ENCODE measurements at regions not wholly inside any gene's neighbourhood (a gene's known extent, or its start where the extent isn't known, plus 50 kb on each side); places are given as distances from the start of the nearest gene placed in this dataset.

DNA sequence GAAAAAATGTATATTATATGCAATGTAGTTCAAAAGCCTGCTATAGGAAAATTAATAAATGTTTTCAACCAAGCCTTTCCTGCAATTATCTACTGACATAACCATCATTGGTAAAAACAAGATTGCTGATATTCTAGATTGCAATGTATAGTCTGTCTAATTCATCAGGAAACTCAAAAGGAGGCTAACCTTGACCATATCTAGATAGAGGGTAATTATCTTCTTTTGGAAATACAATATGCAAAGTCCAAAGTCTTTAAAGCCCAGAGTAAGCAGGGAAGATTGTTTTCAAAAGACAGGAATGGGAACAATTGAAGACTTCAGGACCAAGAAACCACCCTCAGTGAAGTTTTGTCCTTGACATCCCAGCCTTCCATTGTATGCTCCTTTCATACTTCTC, 123.1 kb upstream of the GLRA2 start:
- TF ChIP-seq, protein P1, sequence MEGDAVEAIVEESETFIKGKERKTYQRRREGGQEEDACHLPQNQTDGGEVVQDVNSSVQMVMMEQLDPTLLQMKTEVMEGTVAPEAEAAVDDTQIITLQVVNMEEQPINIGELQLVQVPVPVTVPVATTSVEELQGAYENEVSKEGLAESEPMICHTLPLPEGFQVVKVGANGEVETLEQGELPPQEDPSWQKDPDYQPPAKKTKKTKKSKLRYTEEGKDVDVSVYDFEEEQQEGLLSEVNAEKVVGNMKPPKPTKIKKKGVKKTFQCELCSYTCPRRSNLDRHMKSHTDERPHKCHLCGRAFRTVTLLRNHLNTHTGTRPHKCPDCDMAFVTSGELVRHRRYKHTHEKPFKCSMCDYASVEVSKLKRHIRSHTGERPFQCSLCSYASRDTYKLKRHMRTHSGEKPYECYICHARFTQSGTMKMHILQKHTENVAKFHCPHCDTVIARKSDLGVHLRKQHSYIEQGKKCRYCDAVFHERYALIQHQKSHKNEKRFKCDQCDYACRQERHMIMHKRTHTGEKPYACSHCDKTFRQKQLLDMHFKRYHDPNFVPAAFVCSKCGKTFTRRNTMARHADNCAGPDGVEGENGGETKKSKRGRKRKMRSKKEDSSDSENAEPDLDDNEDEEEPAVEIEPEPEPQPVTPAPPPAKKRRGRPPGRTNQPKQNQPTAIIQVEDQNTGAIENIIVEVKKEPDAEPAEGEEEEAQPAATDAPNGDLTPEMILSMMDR (conservative IDR thresholded peaks at IDR 0.05; ENCODE audit: low read depth in 2 of 2): no peak
- TF ChIP-seq EZH2phosphoT487 (IDR thresholded peaks at IDR 0.05; ENCODE audit: unreplicated experiment): no peak
- TF ChIP-seq CREB1 (CRISPR knock-in tag; IDR thresholded peaks at IDR 0.05; ENCODE audit: low read depth): no peak
- TF ChIP-seq POLR2AphosphoS5 (IDR thresholded peaks at IDR 0.05; ENCODE audit: low read depth): no peak
- TF ChIP-seq EZH2 (IDR thresholded peaks at IDR 0.05; ENCODE audit: low read depth, unreplicated experiment): no peak
- TF ChIP-seq, protein P2, sequence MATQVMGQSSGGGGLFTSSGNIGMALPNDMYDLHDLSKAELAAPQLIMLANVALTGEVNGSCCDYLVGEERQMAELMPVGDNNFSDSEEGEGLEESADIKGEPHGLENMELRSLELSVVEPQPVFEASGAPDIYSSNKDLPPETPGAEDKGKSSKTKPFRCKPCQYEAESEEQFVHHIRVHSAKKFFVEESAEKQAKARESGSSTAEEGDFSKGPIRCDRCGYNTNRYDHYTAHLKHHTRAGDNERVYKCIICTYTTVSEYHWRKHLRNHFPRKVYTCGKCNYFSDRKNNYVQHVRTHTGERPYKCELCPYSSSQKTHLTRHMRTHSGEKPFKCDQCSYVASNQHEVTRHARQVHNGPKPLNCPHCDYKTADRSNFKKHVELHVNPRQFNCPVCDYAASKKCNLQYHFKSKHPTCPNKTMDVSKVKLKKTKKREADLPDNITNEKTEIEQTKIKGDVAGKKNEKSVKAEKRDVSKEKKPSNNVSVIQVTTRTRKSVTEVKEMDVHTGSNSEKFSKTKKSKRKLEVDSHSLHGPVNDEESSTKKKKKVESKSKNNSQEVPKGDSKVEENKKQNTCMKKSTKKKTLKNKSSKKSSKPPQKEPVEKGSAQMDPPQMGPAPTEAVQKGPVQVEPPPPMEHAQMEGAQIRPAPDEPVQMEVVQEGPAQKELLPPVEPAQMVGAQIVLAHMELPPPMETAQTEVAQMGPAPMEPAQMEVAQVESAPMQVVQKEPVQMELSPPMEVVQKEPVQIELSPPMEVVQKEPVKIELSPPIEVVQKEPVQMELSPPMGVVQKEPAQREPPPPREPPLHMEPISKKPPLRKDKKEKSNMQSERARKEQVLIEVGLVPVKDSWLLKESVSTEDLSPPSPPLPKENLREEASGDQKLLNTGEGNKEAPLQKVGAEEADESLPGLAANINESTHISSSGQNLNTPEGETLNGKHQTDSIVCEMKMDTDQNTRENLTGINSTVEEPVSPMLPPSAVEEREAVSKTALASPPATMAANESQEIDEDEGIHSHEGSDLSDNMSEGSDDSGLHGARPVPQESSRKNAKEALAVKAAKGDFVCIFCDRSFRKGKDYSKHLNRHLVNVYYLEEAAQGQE (IDR thresholded peaks at IDR 0.05; ENCODE audit: unreplicated experiment): no peak
- TF ChIP-seq ZNF114 (CRISPR knock-in tag; IDR thresholded peaks at IDR 0.05): no peak
- no peak for TF ChIP-seq ZNF331 (CRISPR knock-in tag; IDR thresholded peaks at IDR 0.05; ENCODE audit: low read depth)
- TF ChIP-seq NANOG (IDR thresholded peaks at IDR 0.05; ENCODE audit: borderline replicate concordance): no peak
- no peak for TF ChIP-seq JUNB (IDR thresholded peaks at IDR 0.05; ENCODE audit: unreplicated experiment)
- TF ChIP-seq, protein P3, sequence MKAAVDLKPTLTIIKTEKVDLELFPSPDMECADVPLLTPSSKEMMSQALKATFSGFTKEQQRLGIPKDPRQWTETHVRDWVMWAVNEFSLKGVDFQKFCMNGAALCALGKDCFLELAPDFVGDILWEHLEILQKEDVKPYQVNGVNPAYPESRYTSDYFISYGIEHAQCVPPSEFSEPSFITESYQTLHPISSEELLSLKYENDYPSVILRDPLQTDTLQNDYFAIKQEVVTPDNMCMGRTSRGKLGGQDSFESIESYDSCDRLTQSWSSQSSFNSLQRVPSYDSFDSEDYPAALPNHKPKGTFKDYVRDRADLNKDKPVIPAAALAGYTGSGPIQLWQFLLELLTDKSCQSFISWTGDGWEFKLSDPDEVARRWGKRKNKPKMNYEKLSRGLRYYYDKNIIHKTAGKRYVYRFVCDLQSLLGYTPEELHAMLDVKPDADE (IDR thresholded peaks at IDR 0.05): no peak
- TF ChIP-seq, protein P4, sequence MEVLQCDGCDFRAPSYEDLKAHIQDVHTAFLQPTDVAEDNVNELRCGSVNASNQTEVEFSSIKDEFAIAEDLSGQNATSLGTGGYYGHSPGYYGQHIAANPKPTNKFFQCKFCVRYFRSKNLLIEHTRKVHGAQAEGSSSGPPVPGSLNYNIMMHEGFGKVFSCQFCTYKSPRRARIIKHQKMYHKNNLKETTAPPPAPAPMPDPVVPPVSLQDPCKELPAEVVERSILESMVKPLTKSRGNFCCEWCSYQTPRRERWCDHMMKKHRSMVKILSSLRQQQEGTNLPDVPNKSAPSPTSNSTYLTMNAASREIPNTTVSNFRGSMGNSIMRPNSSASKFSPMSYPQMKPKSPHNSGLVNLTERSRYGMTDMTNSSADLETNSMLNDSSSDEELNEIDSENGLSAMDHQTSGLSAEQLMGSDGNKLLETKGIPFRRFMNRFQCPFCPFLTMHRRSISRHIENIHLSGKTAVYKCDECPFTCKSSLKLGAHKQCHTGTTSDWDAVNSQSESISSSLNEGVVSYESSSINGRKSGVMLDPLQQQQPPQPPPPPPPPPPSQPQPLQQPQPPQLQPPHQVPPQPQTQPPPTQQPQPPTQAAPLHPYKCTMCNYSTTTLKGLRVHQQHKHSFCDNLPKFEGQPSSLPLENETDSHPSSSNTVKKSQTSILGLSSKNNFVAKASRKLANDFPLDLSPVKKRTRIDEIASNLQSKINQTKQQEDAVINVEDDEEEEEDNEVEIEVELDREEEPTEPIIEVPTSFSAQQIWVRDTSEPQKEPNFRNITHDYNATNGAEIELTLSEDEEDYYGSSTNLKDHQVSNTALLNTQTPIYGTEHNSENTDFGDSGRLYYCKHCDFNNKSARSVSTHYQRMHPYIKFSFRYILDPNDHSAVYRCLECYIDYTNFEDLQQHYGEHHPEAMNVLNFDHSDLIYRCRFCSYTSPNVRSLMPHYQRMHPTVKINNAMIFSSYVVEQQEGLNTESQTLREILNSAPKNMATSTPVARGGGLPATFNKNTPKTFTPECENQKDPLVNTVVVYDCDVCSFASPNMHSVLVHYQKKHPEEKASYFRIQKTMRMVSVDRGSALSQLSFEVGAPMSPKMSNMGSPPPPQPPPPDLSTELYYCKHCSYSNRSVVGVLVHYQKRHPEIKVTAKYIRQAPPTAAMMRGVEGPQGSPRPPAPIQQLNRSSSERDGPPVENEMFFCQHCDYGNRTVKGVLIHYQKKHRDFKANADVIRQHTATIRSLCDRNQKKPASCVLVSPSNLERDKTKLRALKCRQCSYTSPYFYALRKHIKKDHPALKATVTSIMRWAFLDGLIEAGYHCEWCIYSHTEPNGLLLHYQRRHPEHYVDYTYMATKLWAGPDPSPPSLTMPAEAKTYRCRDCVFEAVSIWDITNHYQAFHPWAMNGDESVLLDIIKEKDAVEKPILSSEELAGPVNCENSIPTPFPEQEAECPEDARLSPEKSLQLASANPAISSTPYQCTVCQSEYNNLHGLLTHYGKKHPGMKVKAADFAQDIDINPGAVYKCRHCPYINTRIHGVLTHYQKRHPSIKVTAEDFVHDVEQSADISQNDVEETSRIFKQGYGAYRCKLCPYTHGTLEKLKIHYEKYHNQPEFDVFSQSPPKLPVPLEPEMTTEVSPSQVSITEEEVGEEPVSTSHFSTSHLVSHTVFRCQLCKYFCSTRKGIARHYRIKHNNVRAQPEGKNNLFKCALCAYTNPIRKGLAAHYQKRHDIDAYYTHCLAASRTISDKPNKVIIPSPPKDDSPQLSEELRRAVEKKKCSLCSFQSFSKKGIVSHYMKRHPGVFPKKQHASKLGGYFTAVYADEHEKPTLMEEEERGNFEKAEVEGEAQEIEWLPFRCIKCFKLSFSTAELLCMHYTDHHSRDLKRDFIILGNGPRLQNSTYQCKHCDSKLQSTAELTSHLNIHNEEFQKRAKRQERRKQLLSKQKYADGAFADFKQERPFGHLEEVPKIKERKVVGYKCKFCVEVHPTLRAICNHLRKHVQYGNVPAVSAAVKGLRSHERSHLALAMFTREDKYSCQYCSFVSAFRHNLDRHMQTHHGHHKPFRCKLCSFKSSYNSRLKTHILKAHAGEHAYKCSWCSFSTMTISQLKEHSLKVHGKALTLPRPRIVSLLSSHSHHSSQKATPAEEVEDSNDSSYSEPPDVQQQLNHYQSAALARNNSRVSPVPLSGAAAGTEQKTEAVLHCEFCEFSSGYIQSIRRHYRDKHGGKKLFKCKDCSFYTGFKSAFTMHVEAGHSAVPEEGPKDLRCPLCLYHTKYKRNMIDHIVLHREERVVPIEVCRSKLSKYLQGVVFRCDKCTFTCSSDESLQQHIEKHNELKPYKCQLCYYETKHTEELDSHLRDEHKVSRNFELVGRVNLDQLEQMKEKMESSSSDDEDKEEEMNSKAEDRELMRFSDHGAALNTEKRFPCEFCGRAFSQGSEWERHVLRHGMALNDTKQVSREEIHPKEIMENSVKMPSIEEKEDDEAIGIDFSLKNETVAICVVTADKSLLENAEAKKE (CRISPR knock-in tag; IDR thresholded peaks at IDR 0.05): no peak
